Naive thymus-derived CD4-positive, alpha-beta T cell (primary cell): ENCODE measurements at regions not wholly inside any gene's neighbourhood (a gene's known extent, or its start where the extent isn't known, plus 50 kb on each side); places are given as distances from the start of the nearest gene placed in this dataset.

ENCODE experiments used
- ATAC-seq: fragments of 150-1000 bp; cut with Tn5 transposase; 2 replicates; pipeline ENCODE4 v1.10.0; 2021; ENCODE audit warnings: mild to moderate bottlenecking, moderate library complexity
- CTCF ChIA-PET: fragments of 350-600 bp; sonication (Branson Sonifier 250); formaldehyde crosslinking; loops from one replicate; lab custom pipeline; 2021; ENCODE audit warnings: antibody characterized with exemption; lab: Charles Lee
- POLR2A ChIA-PET: fragments of 350-600 bp; sonication (Branson Sonifier 250); formaldehyde crosslinking; loops from one replicate; lab custom pipeline; 2021; ENCODE audit warnings: antibody characterized with exemption, inconsistent platforms; lab: Charles Lee
- DNase-seq, 9 donors: peaks; one replicate each; pipeline versions ENCODE4 v3.0.0 to v3.0.0-alpha.2; 2020 to 2022; ENCODE audit warnings: mixed read lengths in 1 of 9
- H3K27ac ChIP-seq: one replicate; pipeline ENCODE4 v1.7.0; 2013; ENCODE audit warnings: mild to moderate bottlenecking, low read depth, low read length, moderate library complexity
- H3K27me3 ChIP-seq, 2 donors: one replicate each; pipeline ENCODE4 v1.7.0; 2013; ENCODE audit warnings: low read length in 2 of 2, mild to moderate bottlenecking in 2 of 2, moderate library complexity in 2 of 2; ENCODE audit not compliant: control insufficient read depth in 2 of 2, insufficient read depth in 2 of 2
- H3K36me3 ChIP-seq, 3 experiments: 1 replicate in 2 of 3; 2 replicates in 1 of 3; pipeline ENCODE4 v1.7.0; 2013; ENCODE audit warnings: low read length in 3 of 3, mild to moderate bottlenecking in 3 of 3, moderate library complexity in 1 of 3; ENCODE audit not compliant: insufficient read depth in 3 of 3, control insufficient read depth in 2 of 3
- H3K4me1 ChIP-seq, 2 donors: one replicate each; pipeline ENCODE4 v1.7.0; 2013; ENCODE audit warnings: low read length in 2 of 2, mild to moderate bottlenecking in 2 of 2, moderate library complexity in 1 of 2; ENCODE audit not compliant: control insufficient read depth in 2 of 2, insufficient read depth in 2 of 2
- H3K4me3 ChIP-seq: 2 replicates; pipeline ENCODE4 v1.7.0; 2013; ENCODE audit warnings: mild to moderate bottlenecking, low read length
- H3K9me3 ChIP-seq, 3 experiments: 1 replicate in 2 of 3; 2 replicates in 1 of 3; pipeline ENCODE4 v1.7.0; 2013; ENCODE audit warnings: low read length in 3 of 3; ENCODE audit not compliant: control insufficient read depth in 2 of 3
- H3K27ac Mint-ChIP-seq, 9 donors: one replicate each; pipeline ENCODE4 v1.8.0; 2020 to 2022; ENCODE audit warnings: mixed read lengths in 9 of 9, mild to moderate bottlenecking in 8 of 9, moderate library complexity in 5 of 9, inconsistent platforms in 2 of 9
- H3K27me3 Mint-ChIP-seq, 5 donors: one replicate each; pipeline ENCODE4 v1.8.0; 2021 to 2022; ENCODE audit warnings: mixed read lengths in 5 of 5, mild to moderate bottlenecking in 1 of 5
- H3K36me3 Mint-ChIP-seq, 5 donors: one replicate each; pipeline ENCODE4 v1.8.0; 2020 to 2022; ENCODE audit warnings: mixed read lengths in 5 of 5, mild to moderate bottlenecking in 3 of 5, inconsistent platforms in 1 of 5
- H3K4me1 Mint-ChIP-seq, 7 donors: one replicate each; pipeline ENCODE4 v1.8.0; 2020 to 2022; ENCODE audit warnings: mixed read lengths in 7 of 7, mild to moderate bottlenecking in 3 of 7, inconsistent platforms in 1 of 7
- H3K4me3 Mint-ChIP-seq, 10 donors: one replicate each; pipeline ENCODE4 v1.8.0; 2020 to 2022; ENCODE audit warnings: mild to moderate bottlenecking in 10 of 10, mixed read lengths in 10 of 10, moderate library complexity in 6 of 10, inconsistent platforms in 2 of 10
- H3K9me3 Mint-ChIP-seq, 11 donors: one replicate each; pipeline ENCODE4 v1.8.0; 2020 to 2022; ENCODE audit warnings: mixed read lengths in 11 of 11, mild to moderate bottlenecking in 4 of 11, inconsistent platforms in 1 of 11, moderate library complexity in 1 of 11
- intact Hi-C, 2 donors: fragments of 100-400 bp; cut with micrococcal nuclease; formaldehyde crosslinking; loops; one replicate each; pipeline ENCODE4 v1.15.1; 2023

- no peaks in the 10 kb centered on the region for H3K27me3 ChIP-seq
Measured at GRCh38 chr6:145420599-145420998, 314.7 kb downstream of the EPM2A start.

GRCh38 chr6:145423936-145424335 lies 311.4 kb downstream of the EPM2A start:
- intact Hi-C loops, result no loop called here
- ChIA-PET POLR2A (no interaction called here), CTCF (no interaction called here)
- no peak overlapping the region for H3K27ac Mint-ChIP-seq
- Histone ChIP-seq H3K27ac (no peak overlapping the region), H3K4me3 (no peak overlapping the region), H3K27me3 (no peaks in the 10 kb centered on the region), H3K4me1 (no peaks in the 10 kb centered on the region), H3K36me3 (no peaks in the 10 kb centered on the region), H3K9me3 (no peaks in the 10 kb centered on the region)
- H3K27me3 Mint-ChIP-seq, result peaks cover 0 to 18% (median 3%) of the 10 kb centered on the region in 5 donors
- H3K4me3 Mint-ChIP-seq, result no peak overlapping the region
- DNase-seq (no peak), ATAC-seq (no peak)
- no peaks in the 10 kb centered on the region for H3K4me1 Mint-ChIP-seq
- H3K9me3 Mint-ChIP-seq, result peaks cover 0 to 4% (median 0%) of the 10 kb centered on the region in 11 donors
- no peaks in the 10 kb centered on the region for H3K36me3 Mint-ChIP-seq

More at GRCh38 chr6:145420599-145420998, 314.7 kb downstream of the EPM2A start:
- intact Hi-C loops, result no loop called here
- Mint-ChIP-seq H3K9me3 (peaks cover 0 to 2% (median 0%) of the 10 kb centered on the region in 11 donors), H3K27ac (no peak overlapping the region), H3K27me3 (peaks cover 0 to 18% (median 3%) of the 10 kb centered on the region in 5 donors), H3K4me3 (no peak overlapping the region), H3K4me1 (no peaks in the 10 kb centered on the region), H3K36me3 (no peaks in the 10 kb centered on the region)
- H3K27ac ChIP-seq, result no peak overlapping the region
- CTCF ChIA-PET, result no interaction called here
- no peaks in the 10 kb centered on the region for H3K4me1 ChIP-seq
- no peak overlapping the region for H3K4me3 ChIP-seq
- H3K36me3 ChIP-seq, result no peaks in the 10 kb centered on the region
- H3K9me3 ChIP-seq, result no peaks in the 10 kb centered on the region
- ATAC-seq (no peak), DNase-seq (no peak)
- POLR2A ChIA-PET, result interaction anchor here (0.6 kb wide), 1 partner anchor 35 kb away, joined by 3 read pairs; no protein-coding TSS in a partner anchor

GRCh38 chr6:145427232-145427631 lies 308.1 kb downstream of the EPM2A start:
- Histone ChIP-seq H3K36me3 (no peaks in the 10 kb centered on the region), H3K27ac (no peak overlapping the region), H3K4me1 (no peaks in the 10 kb centered on the region), H3K9me3 (no peaks in the 10 kb centered on the region), H3K27me3 (no peaks in the 10 kb centered on the region), H3K4me3 (no peak overlapping the region)
- CTCF ChIA-PET, result no interaction called here
- intact Hi-C loops, result no loop called here
- Mint-ChIP-seq H3K4me1 (no peaks in the 10 kb centered on the region), H3K36me3 (no peaks in the 10 kb centered on the region), H3K4me3 (no peak overlapping the region), H3K27ac (no peak overlapping the region), H3K27me3 (peaks cover 0 to 13% (median 3%) of the 10 kb centered on the region in 5 donors), H3K9me3 (peaks cover 0 to 4% (median 0%) of the 10 kb centered on the region in 11 donors)
- POLR2A ChIA-PET, result no interaction called here
- DNase-seq (no peak), ATAC-seq (no peak)

- Histone ChIP-seq H3K4me1 (no peaks in the 10 kb centered on the region), H3K4me3 (no peak overlapping the region), H3K9me3 (no peaks in the 10 kb centered on the region), H3K27ac (no peak overlapping the region), H3K36me3 (no peaks in the 10 kb centered on the region), H3K27me3 (no peaks in the 10 kb centered on the region)
- DNase-seq (no peak), ATAC-seq (no peak)
- H3K4me3 Mint-ChIP-seq, result no peak overlapping the region
- H3K27ac Mint-ChIP-seq, result no peak overlapping the region
- peaks cover 0 to 5% (median 0%) of the 10 kb centered on the region in 11 donors for H3K9me3 Mint-ChIP-seq
- H3K36me3 Mint-ChIP-seq, result no peaks in the 10 kb centered on the region
- peaks cover 0 to 3% (median 0%) of the 10 kb centered on the region in 5 donors for H3K27me3 Mint-ChIP-seq
- ChIA-PET CTCF (no interaction called here), POLR2A (no interaction called here)
- H3K4me1 Mint-ChIP-seq, result no peaks in the 10 kb centered on the region
- intact Hi-C loops, result no loop called here
Measured at GRCh38 chr6:145428706-145429105, 306.6 kb downstream of the EPM2A start.

GRCh38 chr6:145442110-145442509 lies 293.2 kb downstream of the EPM2A start:
- POLR2A ChIA-PET, result no interaction called here
- H3K27ac Mint-ChIP-seq, result no peak overlapping the region
- H3K27ac ChIP-seq, result no peak overlapping the region

GRCh38 chr6:145445674-145446073 lies 289.6 kb downstream of the EPM2A start:
- ATAC-seq (no peak), DNase-seq (no peak)
- H3K4me3 ChIP-seq, result no peak overlapping the region
- H3K36me3 Mint-ChIP-seq, result peaks cover 0 to 10% (median 0%) of the 10 kb centered on the region in 5 donors
- no peak overlapping the region for H3K27ac Mint-ChIP-seq
- peaks cover 15 to 67% (median 33%) of the 10 kb centered on the region in 11 donors for H3K9me3 Mint-ChIP-seq
- H3K27me3 ChIP-seq, result no peaks in the 10 kb centered on the region
- no peaks in the 10 kb centered on the region for H3K27me3 Mint-ChIP-seq
- no peaks in the 10 kb centered on the region for H3K36me3 ChIP-seq
- intact Hi-C loops, result no loop called here
- H3K4me1 ChIP-seq, result no peaks in the 10 kb centered on the region
- H3K27ac ChIP-seq, result no peak overlapping the region
- CTCF ChIA-PET, result no interaction called here
- H3K9me3 ChIP-seq, result peaks cover 0 to 19% (median 0%) of the 10 kb centered on the region in 3 experiments
- H3K4me1 Mint-ChIP-seq, result no peaks in the 10 kb centered on the region
- no peak overlapping the region for H3K4me3 Mint-ChIP-seq
- POLR2A ChIA-PET, result no interaction called here

More at GRCh38 chr6:145442110-145442509, 293.2 kb downstream of the EPM2A start:
- peaks cover 0 to 19% (median 0%) of the 10 kb centered on the region in 3 experiments for H3K9me3 ChIP-seq
- H3K4me1 ChIP-seq, result no peaks in the 10 kb centered on the region
- H3K27me3 Mint-ChIP-seq, result peaks cover 0 to 4% (median 0%) of the 10 kb centered on the region in 5 donors
- ATAC-seq (no peak), DNase-seq (no peak)
- H3K27me3 ChIP-seq, result no peaks in the 10 kb centered on the region
- H3K9me3 Mint-ChIP-seq, result peaks cover 15 to 71% (median 31%) of the 10 kb centered on the region in 11 donors
- CTCF ChIA-PET, result no interaction called here
- H3K4me3 Mint-ChIP-seq, result no peak overlapping the region
- no peak overlapping the region for H3K4me3 ChIP-seq
- no peaks in the 10 kb centered on the region for H3K4me1 Mint-ChIP-seq
- intact Hi-C loops, result no loop called here
- H3K36me3 Mint-ChIP-seq, result peaks cover 0 to 10% (median 0%) of the 10 kb centered on the region in 5 donors
- no peaks in the 10 kb centered on the region for H3K36me3 ChIP-seq

- CTCF ChIA-PET, result no interaction called here
- no peak for DNase-seq
- Mint-ChIP-seq H3K27me3 (peaks cover 0 to 3% (median 0%) of the 10 kb centered on the region in 5 donors), H3K27ac (no peak overlapping the region), H3K4me3 (no peak overlapping the region), H3K4me1 (no peaks in the 10 kb centered on the region), H3K9me3 (peaks cover 3 to 21% (median 7%) of the 10 kb centered on the region in 11 donors), H3K36me3 (peaks cover 0 to 4% (median 0%) of the 10 kb centered on the region in 5 donors)
- no peak overlapping the region for H3K4me3 ChIP-seq
- H3K27ac ChIP-seq, result no peak overlapping the region
- no peaks in the 10 kb centered on the region for H3K27me3 ChIP-seq
- H3K36me3 ChIP-seq, result no peaks in the 10 kb centered on the region
- H3K9me3 ChIP-seq, result peaks cover 0 to 6% (median 0%) of the 10 kb centered on the region in 3 experiments
- POLR2A ChIA-PET, result no interaction called here
- H3K4me1 ChIP-seq, result no peaks in the 10 kb centered on the region
- no peak for ATAC-seq
- intact Hi-C loops, result no loop called here
Measured at GRCh38 chr6:145451029-145451428, 284.3 kb downstream of the EPM2A start.
